ENCODE measurements at regions not wholly inside any gene's neighbourhood (a gene's known extent, or its start where the extent isn't known, plus 50 kb on each side); places are given as distances from the start of the nearest gene placed in this dataset.

- Histone ChIP-seq H3K4me2 (replicated peaks; ENCODE audit: low read depth, low read length, poor library complexity, severe bottlenecking) (no peak overlapping the region), H3K9me3 (ENCODE audit: control extremely low read depth in 1 of 3, control insufficient read depth in 2 of 3, insufficient read depth in 1 of 3, low read length in 2 of 3) (no peaks in the 10 kb centered on the region), H3K4me1 (ENCODE audit: control insufficient read depth in 2 of 2, insufficient read depth in 2 of 2, low read length in 2 of 2) (no peaks in the 10 kb centered on the region), H3K9ac (ENCODE audit: low read length) (no peak overlapping the region), H3K27me3 (replicated peaks in 1 of 4; ENCODE audit: control extremely low read depth in 1 of 4, control insufficient read depth in 3 of 4, insufficient read depth in 4 of 4, low read length in 3 of 4) (peaks cover 0 to 3% (median 0%) of the 10 kb centered on the region in 4 experiments), H3K4me3 (ENCODE audit: control extremely low read depth in 1 of 5, extremely low read depth in 1 of 5, insufficient read depth in 1 of 5, low read depth in 2 of 5, low read length in 4 of 5) (no peak overlapping the region), H2AFZ (ENCODE audit: insufficient read depth, low read depth, low read length, poor library complexity, severe bottlenecking) (no peak overlapping the region), H4K20me1 (ENCODE audit: control insufficient read depth, insufficient read depth, low read length, poor library complexity, severe bottlenecking) (no peaks in the 10 kb centered on the region), H3K27ac (ENCODE audit: low read length in 2 of 2) (no peak overlapping the region), H3K79me2 (ENCODE audit: control insufficient read depth, insufficient read depth, low read length) (no peaks in the 10 kb centered on the region), H3K36me3 (replicated peaks in 1 of 2; ENCODE audit: control extremely low read depth in 1 of 2, control insufficient read depth in 1 of 2, extremely low read depth in 1 of 2, insufficient read depth in 2 of 2, low read length in 1 of 2) (no peaks in the 10 kb centered on the region)
- no peak for ATAC-seq (ENCODE audit: low read depth)
- Mint-ChIP-seq H3K9me3 (ENCODE audit: insufficient read depth) (no peaks in the 10 kb centered on the region), H3K4me1 (no peaks in the 10 kb centered on the region), H3K27ac (no peak overlapping the region), H3K27me3 (peaks cover 6% of the 10 kb centered on the region), H3K4me3 (no peak overlapping the region)
- intact Hi-C loops (cut with micrococcal nuclease): no loop called here
- ChIA-PET POLR2A (no interaction called here), CTCF (no interaction called here)
- WGBS (ENCODE audit: insufficient coverage): no CpG with 5 or more reads among the region's 2 CpGs
- TF ChIP-seq CTCF (IDR thresholded peaks at IDR 0.05) (no peak), EZH2 (IDR thresholded peaks at IDR 0.05; ENCODE audit: borderline replicate concordance, insufficient read depth, low read depth, low read length, poor library complexity, severe bottlenecking) (no peak)
- no peak for DNase-seq
Observed at GRCh38 chr16:66014221-66014620, 352.3 kb upstream of the CDH5 start.

- Mint-ChIP-seq H3K27ac (no peak overlapping the region), H3K4me1 (no peaks in the 10 kb centered on the region), H3K9me3 (ENCODE audit: insufficient read depth) (no peaks in the 10 kb centered on the region), H3K4me3 (no peak overlapping the region), H3K27me3 (peaks cover 6% of the 10 kb centered on the region)
- POLR2A ChIA-PET: no interaction called here
- H3K27me3 ChIP-seq (replicated peaks in 1 of 4; ENCODE audit: control extremely low read depth in 1 of 4, control insufficient read depth in 3 of 4, insufficient read depth in 4 of 4, low read length in 3 of 4): peaks cover 0 to 3% (median 0%) of the 10 kb centered on the region in 4 experiments
- H3K4me2 ChIP-seq (replicated peaks; ENCODE audit: low read depth, low read length, poor library complexity, severe bottlenecking): no peak overlapping the region
- no peak for TF ChIP-seq EZH2 (IDR thresholded peaks at IDR 0.05; ENCODE audit: borderline replicate concordance, insufficient read depth, low read depth, low read length, poor library complexity, severe bottlenecking)
- TF ChIP-seq CTCF (IDR thresholded peaks at IDR 0.05): no peak
- intact Hi-C loops (cut with micrococcal nuclease): no loop called here
- no peaks in the 10 kb centered on the region for H3K4me1 ChIP-seq (ENCODE audit: control insufficient read depth in 2 of 2, insufficient read depth in 2 of 2, low read length in 2 of 2)
- H3K9me3 ChIP-seq (ENCODE audit: control extremely low read depth in 1 of 3, control insufficient read depth in 2 of 3, insufficient read depth in 1 of 3, low read length in 2 of 3): no peaks in the 10 kb centered on the region
- DNase-seq (no peak), ATAC-seq (ENCODE audit: low read depth) (no peak)
- H3K79me2 ChIP-seq (ENCODE audit: control insufficient read depth, insufficient read depth, low read length): no peaks in the 10 kb centered on the region
- WGBS (ENCODE audit: insufficient coverage): 63% methylated on average over 1 of the region's 2 CpGs
- H4K20me1 ChIP-seq (ENCODE audit: control insufficient read depth, insufficient read depth, low read length, poor library complexity, severe bottlenecking): no peaks in the 10 kb centered on the region
- H3K4me3 ChIP-seq (ENCODE audit: control extremely low read depth in 1 of 5, extremely low read depth in 1 of 5, insufficient read depth in 1 of 5, low read depth in 2 of 5, low read length in 4 of 5): no peak overlapping the region
- CTCF ChIA-PET: no interaction called here
- no peak overlapping the region for H3K9ac ChIP-seq (ENCODE audit: low read length)
- H3K27ac ChIP-seq (ENCODE audit: low read length in 2 of 2): no peak overlapping the region
- no peak overlapping the region for H2AFZ ChIP-seq (ENCODE audit: insufficient read depth, low read depth, low read length, poor library complexity, severe bottlenecking)
- H3K36me3 ChIP-seq (replicated peaks in 1 of 2; ENCODE audit: control extremely low read depth in 1 of 2, control insufficient read depth in 1 of 2, extremely low read depth in 1 of 2, insufficient read depth in 2 of 2, low read length in 1 of 2): no peaks in the 10 kb centered on the region
Observed at GRCh38 chr16:66013486-66013885, 353.0 kb upstream of the CDH5 start.
